ENCODE measurements at regions not wholly inside any gene's neighbourhood (a gene's known extent, or its start where the extent isn't known, plus 50 kb on each side); places are given as distances from the start of the nearest gene placed in this dataset.

DNA sequence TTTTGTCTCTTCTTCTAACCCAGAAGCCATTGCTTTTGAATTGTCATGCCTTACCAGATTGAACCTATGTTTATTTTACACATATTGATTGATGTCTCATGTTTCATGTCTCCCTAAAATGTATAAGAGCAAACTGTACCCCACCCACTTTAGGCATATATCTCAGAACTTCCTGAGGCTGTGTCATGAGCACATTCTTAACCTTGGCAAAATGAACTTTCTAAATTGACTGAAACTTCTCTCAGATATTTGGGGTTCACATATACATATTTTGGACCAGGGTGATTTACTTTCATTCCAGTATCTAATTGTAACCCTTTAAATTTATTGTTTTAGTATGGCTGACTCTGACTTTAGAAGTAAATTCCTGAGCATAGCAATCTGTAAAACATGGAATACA, 723.9 kb upstream of the PCDH20 start:
- Histone ChIP-seq H3K27me3 (ENCODE audit: control insufficient read depth, insufficient read depth, low read length) (no peaks in the 10 kb centered on the region), H3K4me3 (ENCODE audit: low read depth, low read length) (no peak overlapping the region), H3K36me3 (ENCODE audit: control insufficient read depth, insufficient read depth, low read length) (no peaks in the 10 kb centered on the region)
- FAIRE-seq: no peak
- no peak for DNase-seq (ENCODE audit: low read depth)
- TF ChIP-seq, protein P1, sequence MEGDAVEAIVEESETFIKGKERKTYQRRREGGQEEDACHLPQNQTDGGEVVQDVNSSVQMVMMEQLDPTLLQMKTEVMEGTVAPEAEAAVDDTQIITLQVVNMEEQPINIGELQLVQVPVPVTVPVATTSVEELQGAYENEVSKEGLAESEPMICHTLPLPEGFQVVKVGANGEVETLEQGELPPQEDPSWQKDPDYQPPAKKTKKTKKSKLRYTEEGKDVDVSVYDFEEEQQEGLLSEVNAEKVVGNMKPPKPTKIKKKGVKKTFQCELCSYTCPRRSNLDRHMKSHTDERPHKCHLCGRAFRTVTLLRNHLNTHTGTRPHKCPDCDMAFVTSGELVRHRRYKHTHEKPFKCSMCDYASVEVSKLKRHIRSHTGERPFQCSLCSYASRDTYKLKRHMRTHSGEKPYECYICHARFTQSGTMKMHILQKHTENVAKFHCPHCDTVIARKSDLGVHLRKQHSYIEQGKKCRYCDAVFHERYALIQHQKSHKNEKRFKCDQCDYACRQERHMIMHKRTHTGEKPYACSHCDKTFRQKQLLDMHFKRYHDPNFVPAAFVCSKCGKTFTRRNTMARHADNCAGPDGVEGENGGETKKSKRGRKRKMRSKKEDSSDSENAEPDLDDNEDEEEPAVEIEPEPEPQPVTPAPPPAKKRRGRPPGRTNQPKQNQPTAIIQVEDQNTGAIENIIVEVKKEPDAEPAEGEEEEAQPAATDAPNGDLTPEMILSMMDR (IDR thresholded peaks at IDR 0.05; ENCODE audit: insufficient read depth, low read length, severe bottlenecking): no peak

DNA sequence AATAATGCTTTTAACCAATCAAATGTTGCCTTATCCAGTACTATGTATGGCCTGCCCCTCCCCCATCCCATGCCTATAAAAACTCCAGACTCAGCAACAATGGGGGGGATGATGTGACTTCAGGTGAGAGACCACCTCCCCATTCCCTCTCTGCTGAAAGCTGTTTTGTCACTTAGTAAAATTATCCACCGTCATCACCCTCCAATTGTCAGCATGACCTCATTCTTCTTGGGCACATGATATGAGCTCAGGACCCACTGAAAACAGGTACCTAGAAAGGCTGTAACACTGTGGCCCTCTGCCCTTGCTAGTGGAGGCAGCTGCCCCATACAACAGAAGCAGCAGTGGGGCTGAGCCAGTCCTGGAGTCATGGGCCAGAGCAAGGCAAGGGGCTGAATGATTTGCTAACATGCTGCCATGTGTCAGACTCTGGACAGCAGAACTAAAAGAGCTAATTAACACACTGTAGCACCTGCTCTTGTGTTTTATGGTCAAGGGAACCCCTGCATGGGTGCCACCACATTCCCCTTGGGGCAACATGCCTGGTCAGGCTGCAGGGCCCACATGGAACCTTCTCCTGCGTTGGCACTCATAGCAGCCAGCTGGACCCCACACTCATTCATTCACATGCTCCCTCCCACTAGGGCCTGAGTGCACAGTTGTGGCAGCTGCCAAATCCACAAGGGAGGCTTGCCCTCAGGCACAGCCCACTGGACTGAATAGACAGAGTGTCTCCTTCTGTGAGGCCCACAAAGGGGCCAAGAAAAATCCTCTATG, 722.2 kb upstream of the PCDH20 start:
- H3K27me3 ChIP-seq (ENCODE audit: control insufficient read depth, insufficient read depth, low read length): no peaks in the 10 kb centered on the region
- no peaks in the 10 kb centered on the region for H3K36me3 ChIP-seq (ENCODE audit: control insufficient read depth, insufficient read depth, low read length)
- TF ChIP-seq, protein P1 (IDR thresholded peaks at IDR 0.05; ENCODE audit: insufficient read depth, low read length, severe bottlenecking): no peak
- no peak for DNase-seq (ENCODE audit: low read depth)
- FAIRE-seq: no peak
- H3K4me3 ChIP-seq (ENCODE audit: low read depth, low read length): no peak overlapping the region

DNA sequence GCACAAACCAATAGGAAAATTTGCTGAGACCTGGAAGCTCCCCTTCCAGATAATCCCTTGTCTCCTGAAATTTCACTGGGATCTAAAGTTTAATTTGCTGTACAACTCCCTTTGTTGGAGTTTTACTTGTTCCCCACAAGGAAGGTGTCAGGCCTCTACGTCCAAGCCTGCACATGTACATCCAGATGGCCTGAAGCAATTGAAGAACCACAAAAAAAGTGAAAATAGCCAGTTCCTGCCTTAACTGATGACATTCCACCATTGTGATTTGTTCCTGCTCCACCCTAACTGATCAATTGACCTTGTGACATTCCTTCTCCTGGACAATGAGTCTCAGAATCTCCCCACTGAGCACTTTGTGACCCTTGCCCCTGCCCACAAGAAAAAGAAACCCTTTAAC, 716.0 kb upstream of the PCDH20 start:
- Histone ChIP-seq H3K27me3 (ENCODE audit: control insufficient read depth, insufficient read depth, low read length) (no peaks in the 10 kb centered on the region), H3K36me3 (ENCODE audit: control insufficient read depth, insufficient read depth, low read length) (no peaks in the 10 kb centered on the region), H3K4me3 (ENCODE audit: low read depth, low read length) (no peak overlapping the region)
- FAIRE-seq: no peak
- DNase-seq (ENCODE audit: low read depth): no peak
- TF ChIP-seq, protein P1 (IDR thresholded peaks at IDR 0.05; ENCODE audit: insufficient read depth, low read length, severe bottlenecking): no peak

DNA sequence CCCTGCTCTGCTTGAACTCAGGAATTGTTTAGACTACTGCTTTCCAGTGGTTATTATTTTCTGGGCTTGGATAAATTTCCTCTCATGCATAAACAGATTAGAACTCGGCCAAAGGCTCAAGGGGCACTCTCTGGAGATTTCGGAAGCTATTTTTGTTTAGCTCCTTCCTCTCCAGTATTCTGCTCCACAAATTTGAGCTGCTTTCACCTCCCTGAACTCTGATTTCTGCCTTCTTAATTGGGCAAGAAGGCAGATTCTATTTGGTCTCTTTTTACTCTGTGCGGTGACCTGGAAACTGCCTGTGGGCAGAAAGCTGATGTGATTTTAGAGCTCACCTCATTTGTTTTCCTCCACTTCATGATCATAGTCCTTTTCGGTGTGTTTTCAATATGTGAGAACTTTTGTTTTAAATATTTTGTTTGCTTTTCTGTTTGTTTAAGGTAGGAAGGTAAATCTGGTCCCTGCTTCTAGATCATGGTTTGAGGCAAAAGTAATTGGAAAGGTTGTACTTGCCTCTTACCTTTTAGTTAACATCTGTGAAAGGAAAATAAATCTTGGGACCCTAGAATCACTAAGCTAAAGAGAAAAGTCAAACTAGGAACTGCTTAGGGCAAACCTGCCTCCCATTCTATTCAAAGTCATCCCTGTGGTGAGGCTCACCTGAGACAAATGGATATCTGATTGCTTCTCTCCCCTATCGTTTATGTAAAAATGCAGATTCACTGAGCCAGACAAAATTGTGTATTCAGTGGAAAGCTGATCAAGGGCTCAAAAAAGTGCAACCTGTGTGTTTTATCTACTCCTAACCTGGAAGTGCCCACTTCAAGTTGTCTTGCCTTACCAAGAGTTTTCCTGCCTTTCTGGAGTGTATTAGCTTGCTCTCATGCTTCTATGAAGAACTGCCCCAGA, 714.7 kb upstream of the PCDH20 start:
- TF ChIP-seq, protein P1 (IDR thresholded peaks at IDR 0.05; ENCODE audit: insufficient read depth, low read length, severe bottlenecking): no peak
- no peaks in the 10 kb centered on the region for H3K36me3 ChIP-seq (ENCODE audit: control insufficient read depth, insufficient read depth, low read length)
- no peak for DNase-seq (ENCODE audit: low read depth)
- no peak for FAIRE-seq
- no peaks in the 10 kb centered on the region for H3K27me3 ChIP-seq (ENCODE audit: control insufficient read depth, insufficient read depth, low read length)
- no peak overlapping the region for H3K4me3 ChIP-seq (ENCODE audit: low read depth, low read length)

DNA sequence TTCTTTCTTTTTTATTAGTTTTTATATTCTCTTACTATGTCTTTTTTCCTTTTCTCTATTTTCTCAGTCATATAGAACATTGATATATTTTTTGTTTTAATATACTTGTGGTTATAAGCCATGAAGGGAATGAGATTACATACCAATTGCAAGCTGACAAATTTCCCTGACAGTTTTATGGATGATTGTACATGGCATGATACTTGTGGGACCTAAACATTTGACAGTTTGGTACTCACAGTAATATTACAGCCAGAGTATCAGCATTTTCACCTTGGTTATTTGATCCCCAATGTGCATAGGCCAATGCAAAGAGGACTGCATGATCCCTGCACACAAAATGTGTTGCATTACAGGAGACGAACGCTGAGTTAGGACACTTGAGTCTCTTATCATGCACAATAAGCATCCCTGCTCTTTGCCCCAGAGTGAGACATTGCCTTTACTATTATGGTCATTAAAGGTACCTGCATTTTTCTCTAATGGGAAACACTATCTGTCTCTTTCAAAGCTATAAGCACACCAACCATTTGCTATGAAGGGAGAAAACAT, 713.4 kb upstream of the PCDH20 start:
- DNase-seq (ENCODE audit: low read depth) (no peak), FAIRE-seq (no peak)
- no peaks in the 10 kb centered on the region for H3K36me3 ChIP-seq (ENCODE audit: control insufficient read depth, insufficient read depth, low read length)
- TF ChIP-seq, protein P1 (IDR thresholded peaks at IDR 0.05; ENCODE audit: insufficient read depth, low read length, severe bottlenecking): no peak
- no peaks in the 10 kb centered on the region for H3K27me3 ChIP-seq (ENCODE audit: control insufficient read depth, insufficient read depth, low read length)
- no peak overlapping the region for H3K4me3 ChIP-seq (ENCODE audit: low read depth, low read length)
